ELF-1 (cell line): ENCODE measurements at regions not wholly inside any gene's neighbourhood (a gene's known extent, or its start where the extent isn't known, plus 50 kb on each side); places are given as distances from the start of the nearest gene placed in this dataset.
"Not testable (repeated sequence)": the region's sequence is repeated elsewhere in the genome, so short reads cannot be mapped to it uniquely, and the experiment has no call there.

Experiments used
- DNase-seq: peaks from one replicate; pipeline ENCODE4 v3.0.0-alpha.2; 2016; ENCODE audit warnings: low read depth, low spot score

DNA sequence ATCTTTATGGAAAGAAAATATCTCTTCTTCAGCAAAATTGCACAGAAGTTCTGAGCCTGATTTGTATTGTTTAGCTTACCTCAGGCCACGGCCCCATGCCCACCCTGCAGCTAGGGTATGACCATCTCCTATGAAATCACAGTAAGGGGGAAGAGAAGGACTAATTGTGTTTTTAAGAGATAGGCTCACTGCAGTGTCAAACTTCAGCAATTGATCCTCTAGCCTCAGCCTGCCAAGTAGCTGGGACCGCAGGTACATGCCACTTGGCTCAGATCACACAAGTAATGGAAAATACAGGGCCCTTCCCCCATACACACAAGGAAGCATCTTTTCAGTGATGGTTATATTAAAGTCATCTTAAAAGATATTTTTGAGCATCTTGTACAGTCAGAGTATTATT is 60.0 kb downstream of the DMAC1 start:
- DNase-seq: no peak

GRCh38 chr9:7735311-7735710 is 64.3 kb downstream of the DMAC1 start:
- no peak for DNase-seq

GRCh38 chr9:7730164-7730445 is 69.5 kb downstream of the DMAC1 start:
- DNase-seq: no peak

DNA sequence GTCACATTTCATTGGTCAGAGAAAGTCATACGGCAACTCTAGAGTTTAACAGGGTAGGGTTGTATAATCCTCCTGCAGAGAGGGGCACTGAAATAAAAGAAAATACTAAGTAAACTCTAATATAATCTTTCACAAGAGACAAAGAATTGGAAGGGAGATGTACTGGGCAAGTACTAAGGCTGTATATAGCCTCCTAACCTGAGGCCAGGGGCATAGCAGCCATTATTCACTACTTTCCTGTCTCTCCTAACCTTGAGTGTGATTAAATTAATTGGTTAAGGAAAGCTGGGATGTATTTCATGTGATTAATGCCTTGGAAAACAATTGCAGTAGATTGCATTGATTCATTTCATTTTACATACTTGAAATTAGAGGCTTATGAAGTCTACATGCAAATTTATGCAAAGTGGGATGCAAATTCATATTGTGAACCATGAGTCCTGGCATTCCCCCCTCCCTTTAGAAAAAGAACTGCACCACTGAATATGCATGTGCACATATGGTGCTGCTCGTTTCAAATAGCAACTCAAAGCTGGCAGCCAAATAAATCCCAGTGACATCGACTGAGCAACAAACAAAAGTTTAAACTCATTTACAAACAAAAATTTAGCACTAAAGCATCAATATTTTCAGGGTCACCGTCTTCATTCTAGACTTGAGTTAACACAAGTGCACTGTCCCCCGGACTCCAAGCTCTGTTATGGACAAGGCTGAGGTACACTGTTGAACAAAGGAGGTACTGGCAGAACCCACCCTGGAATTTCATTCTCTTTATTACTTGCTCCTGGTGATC is 70.0 kb downstream of the DMAC1 start:
- no peak for DNase-seq

GRCh38 chr9:7721291-7721690 is 78.3 kb downstream of the DMAC1 start:
- no peak for DNase-seq

- DNase-seq: not testable (repeated sequence)
These were observed 86.5 kb downstream of the DMAC1 start for GRCh38 chr9:7713088-7713487.

GRCh38 chr9:7710686-7711085 is 88.9 kb downstream of the DMAC1 start:
- DNase-seq: no peak

DNA sequence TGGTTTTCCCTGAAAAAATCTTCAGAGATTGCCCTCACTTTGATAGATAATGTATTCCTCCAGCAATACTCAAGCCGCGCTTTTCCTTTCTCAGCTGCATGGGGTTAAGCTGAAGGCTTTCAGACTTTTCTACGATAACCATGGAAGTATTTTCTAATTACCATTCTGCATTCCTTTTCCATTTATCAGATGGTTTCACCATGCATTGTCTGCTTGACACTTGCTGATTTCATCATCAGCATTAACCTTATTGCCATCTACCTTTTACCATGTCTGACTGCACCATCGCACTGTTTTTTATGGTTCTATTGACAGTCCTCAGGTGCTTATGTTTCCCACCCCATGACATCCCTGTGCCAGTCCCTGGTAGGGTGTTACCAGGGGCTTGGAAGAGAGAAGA is 91.6 kb downstream of the DMAC1 start:
- DNase-seq: no peak

DNA sequence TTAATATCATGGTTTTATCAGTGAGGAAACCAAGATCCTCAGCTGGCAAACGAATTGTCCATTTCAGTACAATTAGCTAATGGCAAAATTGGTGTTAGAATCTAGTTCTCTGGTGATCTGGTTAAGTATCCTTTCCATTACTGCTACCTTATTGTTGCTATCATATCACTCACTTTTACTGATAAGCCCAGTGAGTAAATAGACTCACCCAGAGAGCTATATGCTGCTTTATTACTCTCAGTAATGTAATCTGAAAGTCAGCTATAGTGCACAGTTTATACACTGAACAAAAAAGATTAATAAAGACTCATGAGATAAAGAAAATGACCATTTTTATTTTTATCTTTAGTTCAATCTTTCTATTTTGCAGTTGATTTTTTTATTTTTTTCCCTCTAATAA is 95.0 kb downstream of the DMAC1 start:
- DNase-seq: no peak

- no peak for DNase-seq
These were observed 107.7 kb downstream of the DMAC1 start for GRCh38 chr9:7691909-7692308.

DNA sequence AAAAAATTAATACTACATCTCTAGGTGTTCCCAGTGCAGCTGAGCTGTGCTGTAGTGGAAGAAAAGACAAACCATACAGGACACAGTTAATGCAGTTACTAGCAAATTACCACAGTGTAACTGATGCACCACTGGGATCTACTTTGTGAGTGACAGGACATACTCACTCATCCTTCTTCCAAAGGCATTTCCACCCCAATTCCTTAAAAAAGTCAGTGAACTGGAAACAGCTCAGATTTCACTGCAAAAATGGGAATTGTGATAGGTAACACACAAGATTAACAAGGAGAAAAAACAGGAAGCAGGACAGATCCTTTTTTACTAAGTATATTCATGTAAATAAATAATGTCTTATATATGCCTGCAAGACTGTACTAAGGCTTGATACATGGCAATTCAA is 109.6 kb downstream of the DMAC1 start:
- no peak for DNase-seq

DNA sequence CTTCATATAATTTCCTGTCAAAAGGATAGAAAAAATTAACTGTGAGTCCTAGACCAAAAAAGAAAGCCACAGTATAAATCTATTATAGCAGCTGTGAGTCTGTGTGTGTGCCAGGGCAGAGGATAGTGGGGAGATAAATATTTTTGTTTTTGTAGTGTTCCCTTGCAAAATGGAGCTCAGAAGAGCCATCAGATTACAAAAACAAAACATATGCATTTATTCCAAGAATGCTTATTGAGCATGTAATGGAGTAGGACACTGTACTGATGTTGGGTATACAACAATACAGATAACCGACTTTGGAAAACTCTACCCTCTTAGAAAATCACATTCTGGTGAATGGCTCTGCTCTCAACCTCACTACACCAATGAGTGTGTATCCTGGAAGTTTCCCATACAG is 111.0 kb downstream of the DMAC1 start:
- no peak for DNase-seq

DNA sequence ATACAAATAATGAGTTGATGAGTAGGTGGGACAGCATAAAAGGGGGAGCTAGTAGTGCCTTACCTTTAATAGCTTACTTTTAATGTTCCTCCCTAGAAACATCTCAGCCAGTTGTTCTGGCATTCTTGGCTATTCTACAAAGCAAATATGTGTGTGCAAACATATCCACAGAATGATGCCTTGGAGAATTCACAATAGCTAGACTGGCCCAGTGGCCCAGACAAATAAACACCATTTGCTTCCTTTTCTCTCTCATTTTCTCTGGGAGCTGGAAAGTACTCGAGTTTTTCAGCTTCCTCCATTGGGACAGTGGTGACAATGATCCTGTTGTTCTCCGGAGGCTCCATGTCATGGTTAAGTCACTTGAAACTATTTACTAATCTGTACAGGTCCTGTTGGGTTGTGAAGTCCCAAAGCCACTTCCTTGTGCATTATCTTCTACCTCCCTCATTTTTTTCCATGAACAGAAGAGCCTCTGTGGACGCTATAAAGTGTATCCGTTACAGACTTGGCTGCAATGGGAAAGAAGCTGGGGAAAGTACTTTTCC is 122.9 kb downstream of the DMAC1 start:
- DNase-seq: no peak

GRCh38 chr9:7671847-7672246 is 127.7 kb downstream of the DMAC1 start:
- no peak for DNase-seq

- no peak for DNase-seq
These were observed 131.0 kb downstream of the DMAC1 start for GRCh38 chr9:7668541-7668940.

- no peak for DNase-seq
These were observed 133.7 kb downstream of the DMAC1 start for GRCh38 chr9:7665874-7666273.

- DNase-seq: no peak
These were observed 139.8 kb downstream of the DMAC1 start for GRCh38 chr9:7659766-7660165.

DNA sequence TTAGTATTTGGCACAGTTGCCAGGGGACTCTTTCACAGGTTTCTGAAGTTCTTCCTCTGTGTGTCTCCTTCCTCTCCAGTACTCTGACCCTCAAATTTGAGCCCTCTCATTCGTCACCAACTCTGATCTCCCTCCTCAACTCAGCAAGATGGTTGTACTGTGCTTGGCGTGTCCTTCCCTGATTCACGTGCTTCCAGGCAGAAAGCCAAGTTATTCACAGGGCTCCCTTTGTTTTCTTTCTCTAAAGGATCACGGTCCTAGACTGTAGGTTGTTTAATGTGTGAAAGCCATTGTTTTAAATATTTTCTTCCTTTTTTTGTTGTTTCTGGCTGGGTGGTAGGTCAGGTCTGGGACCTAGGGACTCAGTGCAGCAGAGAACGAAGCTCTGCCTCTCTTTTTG is 142.9 kb downstream of the DMAC1 start:
- DNase-seq: no peak

DNA sequence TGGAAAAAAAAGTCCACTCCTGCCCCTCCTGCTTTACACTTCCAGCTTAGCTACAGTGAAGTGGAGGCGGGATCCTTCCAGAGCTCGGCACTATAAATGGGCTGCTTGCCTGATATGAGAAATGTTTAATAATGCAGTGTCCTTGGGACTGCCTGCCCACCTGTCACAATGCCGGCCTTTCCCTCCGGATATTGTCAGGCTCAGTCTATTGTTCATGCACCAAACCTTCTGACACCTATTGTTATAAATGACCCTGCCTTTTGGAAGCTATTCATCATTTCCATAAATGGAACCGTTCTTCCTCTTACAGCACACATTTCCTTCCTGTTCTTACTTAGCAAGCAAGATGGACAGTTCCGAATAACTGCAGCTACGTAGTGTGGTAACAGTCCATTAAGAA is 146.3 kb downstream of the DMAC1 start:
- no peak for DNase-seq

- DNase-seq: no peak
These were observed 159.3 kb downstream of the DMAC1 start for GRCh38 chr9:7640231-7640630.

DNA sequence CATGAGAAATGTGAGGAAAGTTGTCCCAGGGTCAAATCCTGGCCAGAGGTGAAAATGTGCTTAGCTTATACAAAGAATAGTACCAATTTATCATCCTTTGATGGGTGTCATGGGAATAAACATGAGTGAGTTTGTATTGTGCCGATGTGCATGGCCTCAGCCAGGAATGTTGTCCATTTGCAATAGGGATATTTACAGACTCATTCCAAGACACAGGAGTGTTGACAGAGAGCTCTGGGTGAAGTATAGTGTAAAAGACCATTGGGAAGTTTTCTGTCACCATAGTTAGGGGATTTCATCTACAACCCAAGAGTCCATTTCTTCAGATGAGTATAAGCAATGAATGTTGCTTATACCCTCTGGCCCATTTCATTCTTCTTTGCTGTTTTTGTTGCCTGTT is 160.1 kb downstream of the DMAC1 start:
- DNase-seq: no peak

- DNase-seq: no peak
These were observed 162.6 kb downstream of the DMAC1 start for GRCh38 chr9:7636838-7637467.

GRCh38 chr9:7636309-7636708 is 163.3 kb downstream of the DMAC1 start:
- DNase-seq: no peak
